A549 (cell line): ENCODE measurements at regions not wholly inside any gene's neighbourhood (a gene's known extent, or its start where the extent isn't known, plus 50 kb on each side); places are given as distances from the start of the nearest gene placed in this dataset.

Experiments used
- ATAC-seq, 2 experiments: fragments of 200-7000 bp in 1 of 2; fragments of >200 bp in 1 of 2; cut with Nextera tagmentation in 1 of 2; cut with Tn5 transposase in 1 of 2; 3 replicates each; pipeline versions ENCODE4 v1.8.0 to v1.9.1; 2018 to 2020; ENCODE audit warnings: mild to moderate bottlenecking in 1 of 2, moderate library complexity in 1 of 2
- CTCF ChIA-PET: fragments of 300-600 bp; sonication (Branson Sonifier 250); formaldehyde crosslinking; extraction: SDS; loops from one replicate; lab custom pipeline; 2021; ENCODE audit warnings: antibody characterized with exemption, inconsistent platforms; lab: Yijun Ruan, JAX
- POLR2A ChIA-PET: fragments of 350-600 bp; formaldehyde crosslinking; extraction: SDS; loops from one replicate; lab custom pipeline; 2021; ENCODE audit warnings: antibody characterized with exemption, inconsistent platforms; lab: Yijun Ruan, JAX
- DNase-seq, 2 experiments: peaks; one replicate each; pipeline versions ENCODE4 v3.0.0 to v3.0.0-alpha.2; 2011 to 2016; ENCODE audit warnings: low read depth in 1 of 2, low spot score in 1 of 2
- FAIRE-seq: peaks from 2 replicates; lab custom pipeline; 2011; peaks lifted over from hg19 to GRCh38; lab: Jason Lieb, UNC
- H3K27ac ChIP-seq, 2 experiments: fragments of >200 bp; sonication (Bioruptor Twin); formaldehyde crosslinking; 3 replicates each; pipeline ENCODE4 v1.5.1; 2016 to 2017
- H3K4me1 ChIP-seq: fragments of >200 bp; sonication (Bioruptor Twin); formaldehyde crosslinking; 3 replicates; pipeline ENCODE4 v1.6.1; 2016
- H3K4me2 ChIP-seq: fragments of >200 bp; sonication (Bioruptor Twin); formaldehyde crosslinking; 3 replicates; pipeline ENCODE4 v1.6.1; 2016
- H3K4me3 ChIP-seq: fragments of >200 bp; sonication (Bioruptor Twin); formaldehyde crosslinking; 3 replicates; pipeline ENCODE4 v1.5.1; 2016
- H3K9me3 ChIP-seq: fragments of >200 bp; sonication (Bioruptor Twin); formaldehyde crosslinking; 3 replicates; pipeline ENCODE4 v1.6.1; 2016
- CEBPB ChIP-seq, 2 experiments: fragments of >200 bp in 1 of 2; sonication (Bioruptor Twin) in 1 of 2; formaldehyde crosslinking in 1 of 2; IDR thresholded peaks; 2 replicates each; pipeline ENCODE4 v1.6.1; 2012 to 2016
- E2F6 ChIP-seq: IDR thresholded peaks from 2 replicates; pipeline ENCODE4 v1.6.1; 2012; ENCODE audit warnings: low read depth, borderline replicate concordance
- ESRRA ChIP-seq: fragments of 150-350 bp; IDR thresholded peaks from 2 replicates; pipeline ENCODE4 v1.6.1; 2014; ENCODE audit warnings: mild to moderate bottlenecking, low read length, borderline replicate concordance
- FOSB ChIP-seq: fragments of 250-450 bp; sonication (Bioruptor Pico); IDR thresholded peaks from 2 replicates; pipeline ENCODE4 v1.5.0; 2020; ENCODE audit warnings: mild to moderate bottlenecking, moderate library complexity
- FOSL2 ChIP-seq, 2 experiments: fragments of 450-650 bp in 1 of 2; fragments of >200 bp in 1 of 2; sonication (Bioruptor Twin) in 1 of 2; formaldehyde crosslinking; IDR thresholded peaks; 2 replicates each; pipeline versions ENCODE4 v1.5.0 to v1.6.1; 2016 to 2020; ENCODE audit warnings: mild to moderate bottlenecking in 1 of 2, moderate library complexity in 1 of 2
- FOXS1 ChIP-seq: fragments of 250-450 bp; sonication (Bioruptor Pico); IDR thresholded peaks from 2 replicates; pipeline ENCODE4 v1.5.0; 2020; ENCODE audit warnings: mild to moderate bottlenecking, moderate library complexity
- GATA3 ChIP-seq: IDR thresholded peaks from 2 replicates; pipeline ENCODE4 v1.6.1; 2012; ENCODE audit warnings: borderline replicate concordance
- HEYL ChIP-seq: fragments of 250-450 bp; sonication (Bioruptor Pico); IDR thresholded peaks from 2 replicates; pipeline ENCODE4 v1.8.0; 2021; ENCODE audit warnings: mild to moderate bottlenecking, moderate library complexity
- JUNB ChIP-seq: fragments of >200 bp; sonication (Bioruptor Twin); formaldehyde crosslinking; IDR thresholded peaks from 2 replicates; pipeline ENCODE4 v1.6.1; 2016
- KDM1A ChIP-seq: fragments of 200-600 bp; sonication (generic); IDR thresholded peaks from 2 replicates; pipeline ENCODE4 v1.6.1; 2016; ENCODE audit warnings: low read depth, mild to moderate bottlenecking
- MAFK ChIP-seq: fragments of 450-650 bp; IDR thresholded peaks from 2 replicates; pipeline ENCODE4 v1.6.1; 2014; ENCODE audit not compliant: partially characterized antibody
- MYC ChIP-seq: IDR thresholded peaks from 2 replicates; pipeline ENCODE4 v1.6.1; 2012; ENCODE audit warnings: mild to moderate bottlenecking, inconsistent platforms, low read length, improper control_type of control experiment, borderline replicate concordance
- NPAS2 ChIP-seq: fragments of 250-450 bp; sonication (Bioruptor Pico); IDR thresholded peaks from 2 replicates; pipeline ENCODE4 v1.8.0; 2022; ENCODE audit warnings: mild to moderate bottlenecking, moderate library complexity, borderline replicate concordance
- PHF8 ChIP-seq: fragments of 200-600 bp; sonication (generic); IDR thresholded peaks from 2 replicates; pipeline ENCODE4 v1.6.1; 2016; ENCODE audit warnings: low read depth, mild to moderate bottlenecking, antibody characterized with exemption, moderate library complexity, borderline replicate concordance
- POLR2A ChIP-seq: IDR thresholded peaks from 2 replicates; pipeline ENCODE4 v1.6.1; 2012; ENCODE audit warnings: mild to moderate bottlenecking, low read length
- RAD21 ChIP-seq, 2 experiments: fragments of >200 bp in 1 of 2; sonication (Bioruptor Twin) in 1 of 2; formaldehyde crosslinking in 1 of 2; IDR thresholded peaks in 1 of 2; conservative IDR thresholded peaks in 1 of 2; 2 replicates in 1 of 2; 3 replicates in 1 of 2; pipeline ENCODE4 v1.6.1; 2012 to 2018; ENCODE audit warnings: inconsistent platforms in 1 of 2
- RCOR1 ChIP-seq: fragments of 150-350 bp; IDR thresholded peaks from 2 replicates; pipeline ENCODE4 v1.6.1; 2014; ENCODE audit warnings: antibody characterized with exemption, low read length, low read depth
- REST ChIP-seq: fragments of 200-600 bp; sonication (generic); IDR thresholded peaks from 2 replicates; pipeline ENCODE4 v1.6.1; 2016; ENCODE audit warnings: antibody characterized with exemption, mild to moderate bottlenecking, moderate library complexity
- RFX5 ChIP-seq: fragments of 450-650 bp; IDR thresholded peaks from 2 replicates; pipeline ENCODE4 v1.7.1; 2014; ENCODE audit warnings: antibody characterized with exemption, mild to moderate bottlenecking, moderate library complexity
- SMC3 ChIP-seq: fragments of >200 bp; sonication (Bioruptor Twin); formaldehyde crosslinking; IDR thresholded peaks from 3 replicates; pipeline ENCODE4 v1.6.1; 2018; ENCODE audit warnings: inconsistent platforms
- ZNF302 ChIP-seq: fragments of 250-450 bp; sonication (Bioruptor Pico); IDR thresholded peaks from 2 replicates; pipeline ENCODE4 v1.9.0; 2021; ENCODE audit warnings: inconsistent platforms, mild to moderate bottlenecking, moderate library complexity
- WGBS: methylation state at CpG from one replicate; pipeline ENCODE4 v1.1.6; 2017; ENCODE audit errors: missing lambda C conversion rate; 5-methylcytosine and 5-hydroxymethylcytosine counted together
- TF ChIP-seq, protein P1 (sequence below): fragments of >200 bp; sonication (Bioruptor Twin); formaldehyde crosslinking; IDR thresholded peaks from 2 replicates; pipeline ENCODE4 v1.6.1; 2016
- TF ChIP-seq, protein P2 (sequence below): fragments of 250-450 bp; sonication (Bioruptor Pico); IDR thresholded peaks from 2 replicates; pipeline ENCODE4 v1.5.0; 2020; ENCODE audit warnings: low read depth, mild to moderate bottlenecking, moderate library complexity
- TF ChIP-seq, protein P3 (sequence below): IDR thresholded peaks from 2 replicates; pipeline ENCODE4 v1.6.1; 2012
- TF ChIP-seq, protein P4 (sequence below): fragments of >200 bp; sonication (Bioruptor Twin); formaldehyde crosslinking; IDR thresholded peaks from 3 replicates; pipeline ENCODE4 v1.5.1; 2016

DNA sequence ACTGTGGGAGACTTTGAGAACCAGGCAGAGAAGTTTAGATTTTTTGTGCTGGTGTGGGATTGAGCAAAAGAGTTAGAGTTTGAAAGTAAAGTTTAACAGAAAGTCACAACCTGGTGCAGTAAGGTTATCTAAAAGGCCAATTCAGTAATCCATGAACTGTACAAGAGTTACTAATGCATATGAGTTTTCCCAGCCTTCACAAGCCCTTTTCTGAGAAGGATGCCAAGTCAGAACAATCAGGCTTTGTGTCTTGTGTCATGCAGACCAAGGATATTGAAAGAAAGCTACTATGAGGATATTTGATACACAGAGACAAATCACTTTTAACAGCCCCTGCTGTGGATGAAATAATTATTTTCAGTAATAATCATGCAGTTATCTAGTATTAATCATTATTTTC lies 68.8 kb upstream of the MYO3A start:
- Histone ChIP-seq H3K4me3 (no peak overlapping the region), H3K9me3 (no peaks in the 10 kb centered on the region), H3K4me1 (no peaks in the 10 kb centered on the region), H3K27ac (no peak overlapping the region), H3K4me2 (no peak overlapping the region)
- POLR2A ChIA-PET = no interaction called here
- FAIRE-seq = no peak
- no peak for TF ChIP-seq ESRRA
- no peak for TF ChIP-seq SMC3
- TF ChIP-seq REST = no peak
- TF ChIP-seq MAFK = no peak
- TF ChIP-seq NPAS2 (CRISPR knock-in tag) = no peak
- TF ChIP-seq, protein P1, sequence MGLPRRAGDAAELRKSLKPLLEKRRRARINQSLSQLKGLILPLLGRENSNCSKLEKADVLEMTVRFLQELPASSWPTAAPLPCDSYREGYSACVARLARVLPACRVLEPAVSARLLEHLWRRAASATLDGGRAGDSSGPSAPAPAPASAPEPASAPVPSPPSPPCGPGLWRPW = no peak
- TF ChIP-seq, protein P2, sequence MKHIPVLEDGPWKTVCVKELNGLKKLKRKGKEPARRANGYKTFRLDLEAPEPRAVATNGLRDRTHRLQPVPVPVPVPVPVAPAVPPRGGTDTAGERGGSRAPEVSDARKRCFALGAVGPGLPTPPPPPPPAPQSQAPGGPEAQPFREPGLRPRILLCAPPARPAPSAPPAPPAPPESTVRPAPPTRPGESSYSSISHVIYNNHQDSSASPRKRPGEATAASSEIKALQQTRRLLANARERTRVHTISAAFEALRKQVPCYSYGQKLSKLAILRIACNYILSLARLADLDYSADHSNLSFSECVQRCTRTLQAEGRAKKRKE = no peak
- no peak for TF ChIP-seq ZNF302 (CRISPR knock-in tag)
- CTCF ChIA-PET = interaction anchor here (0.6 to 2.6 kb wide), 2 partner anchors 10 to 692 kb away, joined by 3 to 10 read pairs; no protein-coding TSS in a partner anchor
- no peak for ATAC-seq
- no peak for DNase-seq

GRCh38 chr10:25867321-25867720 lies 66.7 kb upstream of the MYO3A start:
- no peak for DNase-seq
- H3K4me3 ChIP-seq = no peak overlapping the region
- FAIRE-seq = no peak
- H3K4me2 ChIP-seq = no peak overlapping the region
- 14% methylated on average over 3 of the region's 3 CpGs for WGBS
- H3K4me1 ChIP-seq = no peaks in the 10 kb centered on the region
- ChIA-PET CTCF (interaction anchor here (2.6 kb wide), 1 partner anchor 8 kb away, joined by 10 read pairs; no protein-coding TSS in a partner anchor), POLR2A (no interaction called here)
- H3K27ac ChIP-seq = no peak overlapping the region
- ATAC-seq = no peak
- no peak for TF ChIP-seq HEYL (CRISPR knock-in tag)
- peak; percentile 43; the same call in 1 of the 2 replicates for TF ChIP-seq JUNB
- TF ChIP-seq, protein P2 = no peak
- TF ChIP-seq FOXS1 = no peak
- TF ChIP-seq FOSL2 (IDR thresholded peaks at IDR 0.05) = no peak
- TF ChIP-seq FOSL2 (CRISPR knock-in tag; IDR thresholded peaks at IDR 0.05) = peak; percentile 51
- TF ChIP-seq CEBPB (IDR thresholded peaks at IDR 0.05) = peak in 1 of 2 experiments; percentile 66; a peak in 2 of 4 replicates
- TF ChIP-seq, protein P1 = peak; percentile 56; the same call in 1 of the 2 replicates
- TF ChIP-seq, all 56 proteins: peak for 4
- H3K9me3 ChIP-seq = no peaks in the 10 kb centered on the region

GRCh38 chr10:25869067-25869591 lies 64.9 kb upstream of the MYO3A start:
- no peaks in the 10 kb centered on the region for H3K9me3 ChIP-seq
- CTCF ChIA-PET = no interaction called here
- 56% methylated on average over 7 of the region's 7 CpGs for WGBS
- POLR2A ChIA-PET = no interaction called here
- no peak overlapping the region for H3K4me2 ChIP-seq
- DNase-seq = no peak
- H3K4me1 ChIP-seq = no peaks in the 10 kb centered on the region
- FAIRE-seq = no peak
- no peak for ATAC-seq
- no peak overlapping the region for H3K27ac ChIP-seq
- H3K4me3 ChIP-seq = no peak overlapping the region
- TF ChIP-seq GATA3 (no peak), PHF8 (no peak), MAFK (no peak), MYC (no peak), RCOR1 (no peak), RAD21 (conservative IDR thresholded peaks at IDR 0.05 in 1 of 2, IDR thresholded peaks at IDR 0.05 in 1 of 2) (no peak), RFX5 (no peak), E2F6 (no peak), KDM1A (no peak), POLR2A (no peak), FOSB (no peak)
- TF ChIP-seq, protein P3, sequence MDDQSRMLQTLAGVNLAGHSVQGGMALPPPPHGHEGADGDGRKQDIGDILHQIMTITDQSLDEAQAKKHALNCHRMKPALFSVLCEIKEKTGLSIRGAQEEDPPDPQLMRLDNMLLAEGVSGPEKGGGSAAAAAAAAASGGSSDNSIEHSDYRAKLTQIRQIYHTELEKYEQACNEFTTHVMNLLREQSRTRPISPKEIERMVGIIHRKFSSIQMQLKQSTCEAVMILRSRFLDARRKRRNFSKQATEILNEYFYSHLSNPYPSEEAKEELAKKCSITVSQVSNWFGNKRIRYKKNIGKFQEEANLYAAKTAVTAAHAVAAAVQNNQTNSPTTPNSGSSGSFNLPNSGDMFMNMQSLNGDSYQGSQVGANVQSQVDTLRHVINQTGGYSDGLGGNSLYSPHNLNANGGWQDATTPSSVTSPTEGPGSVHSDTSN = no peak
- TF ChIP-seq, protein P4, sequence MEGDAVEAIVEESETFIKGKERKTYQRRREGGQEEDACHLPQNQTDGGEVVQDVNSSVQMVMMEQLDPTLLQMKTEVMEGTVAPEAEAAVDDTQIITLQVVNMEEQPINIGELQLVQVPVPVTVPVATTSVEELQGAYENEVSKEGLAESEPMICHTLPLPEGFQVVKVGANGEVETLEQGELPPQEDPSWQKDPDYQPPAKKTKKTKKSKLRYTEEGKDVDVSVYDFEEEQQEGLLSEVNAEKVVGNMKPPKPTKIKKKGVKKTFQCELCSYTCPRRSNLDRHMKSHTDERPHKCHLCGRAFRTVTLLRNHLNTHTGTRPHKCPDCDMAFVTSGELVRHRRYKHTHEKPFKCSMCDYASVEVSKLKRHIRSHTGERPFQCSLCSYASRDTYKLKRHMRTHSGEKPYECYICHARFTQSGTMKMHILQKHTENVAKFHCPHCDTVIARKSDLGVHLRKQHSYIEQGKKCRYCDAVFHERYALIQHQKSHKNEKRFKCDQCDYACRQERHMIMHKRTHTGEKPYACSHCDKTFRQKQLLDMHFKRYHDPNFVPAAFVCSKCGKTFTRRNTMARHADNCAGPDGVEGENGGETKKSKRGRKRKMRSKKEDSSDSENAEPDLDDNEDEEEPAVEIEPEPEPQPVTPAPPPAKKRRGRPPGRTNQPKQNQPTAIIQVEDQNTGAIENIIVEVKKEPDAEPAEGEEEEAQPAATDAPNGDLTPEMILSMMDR = no peak
